Mesothelial cell of epicardium (in vitro differentiated cells): ENCODE measurements at regions not wholly inside any gene's neighbourhood (a gene's known extent, or its start where the extent isn't known, plus 50 kb on each side); places are given as distances from the start of the nearest gene placed in this dataset.
"Not testable (repeated sequence)": the region's sequence is repeated elsewhere in the genome, so short reads cannot be mapped to it uniquely, and the experiment has no call there.

Experiments
- DNase-seq, 2 experiments: peaks; one replicate each; pipeline ENCODE4 v3.0.0; 2021; ENCODE audit warnings: low spot score in 2 of 2; ENCODE audit not compliant: unreplicated experiment in 2 of 2
- H3K27ac Mint-ChIP-seq: 2 replicates; pipeline ENCODE4 v1.8.0; 2021; ENCODE audit warnings: mixed read lengths
- H3K27me3 Mint-ChIP-seq: 2 replicates; pipeline ENCODE4 v1.8.0; 2021; ENCODE audit warnings: low read depth, mixed read lengths
- H3K36me3 Mint-ChIP-seq: 2 replicates; pipeline ENCODE4 v1.8.0; 2021; ENCODE audit warnings: mixed read lengths
- H3K4me1 Mint-ChIP-seq: 2 replicates; pipeline ENCODE4 v1.8.0; 2021; ENCODE audit warnings: mixed read lengths
- H3K4me3 Mint-ChIP-seq: 2 replicates; pipeline ENCODE4 v1.8.0; 2021; ENCODE audit warnings: mild to moderate bottlenecking, moderate library complexity, mixed read lengths
- H3K9me3 Mint-ChIP-seq: 2 replicates; pipeline ENCODE4 v1.8.0; 2021; ENCODE audit warnings: mixed read lengths
- CTCF ChIP-seq: fragments of 200-600 bp; sonication (generic); IDR thresholded peaks from one replicate; pipeline ENCODE4 v1.5.0; 2021; ENCODE audit warnings: antibody characterized with exemption; ENCODE audit not compliant: unreplicated experiment

DNA sequence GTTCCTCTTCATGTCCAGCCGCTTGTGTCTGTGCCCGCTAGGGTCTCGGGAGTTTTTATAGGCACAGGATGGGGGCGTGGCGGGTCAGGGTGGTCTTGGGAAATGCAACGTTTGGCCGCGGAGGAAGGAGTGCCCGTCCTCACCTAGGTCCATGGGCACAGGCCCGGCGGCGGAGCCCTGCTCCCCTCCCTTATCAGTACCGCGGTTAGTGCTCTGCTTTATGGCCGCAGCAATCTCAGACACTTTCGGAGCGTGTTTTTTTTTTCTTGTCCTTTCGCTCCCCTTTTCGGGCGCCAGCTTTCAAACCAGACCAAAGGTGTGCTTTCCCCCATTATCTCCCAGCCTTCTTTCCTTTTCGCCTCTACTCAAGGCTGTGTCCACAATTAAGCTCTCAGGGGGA is 503.9 kb downstream of the PRIM2 start:
- not testable (repeated sequence) for H3K9me3 Mint-ChIP-seq, H3K4me3 Mint-ChIP-seq
- peaks cover 74% of the 10 kb centered on the region for H3K27me3 Mint-ChIP-seq

GRCh38 chr6:57822448-57822847 is 505.0 kb downstream of the PRIM2 start:
- not testable (repeated sequence) for H3K9me3 Mint-ChIP-seq, DNase-seq, H3K36me3 Mint-ChIP-seq, H3K4me1 Mint-ChIP-seq, H3K4me3 Mint-ChIP-seq, H3K27ac Mint-ChIP-seq
- peaks cover 71% of the 10 kb centered on the region for H3K27me3 Mint-ChIP-seq

More for the DNA sequence above, 503.9 kb downstream of the PRIM2 start:
- not testable (repeated sequence) for H3K4me1 Mint-ChIP-seq, H3K27ac Mint-ChIP-seq, H3K36me3 Mint-ChIP-seq, DNase-seq

GRCh38 chr6:57822896-57823358 is 505.5 kb downstream of the PRIM2 start:
- Mint-ChIP-seq H3K27ac (no peak overlapping the region), H3K27me3 (peaks cover 67% of the 10 kb centered on the region), H3K36me3 (no peaks in the 10 kb centered on the region), H3K4me3 (no peak overlapping the region), H3K9me3 (peaks cover 8% of the 10 kb centered on the region), H3K4me1 (no peaks in the 10 kb centered on the region)
- TF ChIP-seq CTCF, result no peak
- no peak for DNase-seq

DNA sequence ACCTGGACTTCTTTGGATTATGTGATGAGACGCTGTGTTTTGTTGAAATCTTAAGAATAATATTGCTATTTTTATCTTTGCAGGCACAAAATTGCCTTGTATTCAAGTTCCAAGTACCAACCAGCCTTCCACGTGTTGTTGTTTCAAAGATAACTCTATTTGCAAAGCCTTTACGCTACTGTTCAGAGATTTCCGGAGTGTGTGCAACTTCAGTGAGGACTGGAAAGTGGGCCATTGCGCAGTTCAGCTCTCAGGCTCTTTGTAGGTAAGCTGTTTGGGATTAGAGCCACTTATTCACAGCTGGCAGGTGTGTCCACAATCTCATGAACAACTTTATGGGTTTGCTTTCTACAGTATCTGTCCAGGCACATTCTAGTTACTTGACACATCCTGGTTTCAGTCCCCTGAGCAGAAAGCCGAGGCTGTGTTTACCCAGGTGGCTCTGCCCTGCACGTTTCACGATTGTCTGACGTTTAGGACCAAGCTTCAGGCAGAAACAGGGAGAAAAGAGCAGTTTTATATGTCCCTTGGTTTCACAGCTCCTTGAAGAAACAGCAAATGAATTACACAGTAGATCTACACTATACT is 520.3 kb downstream of the PRIM2 start:
- not testable (repeated sequence) for H3K27ac Mint-ChIP-seq, H3K36me3 Mint-ChIP-seq

GRCh38 chr6:57841551-57841950 is 524.1 kb downstream of the PRIM2 start:
- H3K27ac Mint-ChIP-seq, DNase-seq, H3K4me1 Mint-ChIP-seq, H3K36me3 Mint-ChIP-seq, H3K4me3 Mint-ChIP-seq: not testable (repeated sequence)
- Mint-ChIP-seq H3K9me3 (peaks cover 37% of the 10 kb centered on the region), H3K27me3 (peaks cover 11% of the 10 kb centered on the region)

More for the DNA sequence above, 520.3 kb downstream of the PRIM2 start:
- Mint-ChIP-seq H3K27me3 (peaks cover 11% of the 10 kb centered on the region), H3K9me3 (peaks cover 30% of the 10 kb centered on the region)
- not testable (repeated sequence) for DNase-seq, H3K4me3 Mint-ChIP-seq, H3K4me1 Mint-ChIP-seq

DNA sequence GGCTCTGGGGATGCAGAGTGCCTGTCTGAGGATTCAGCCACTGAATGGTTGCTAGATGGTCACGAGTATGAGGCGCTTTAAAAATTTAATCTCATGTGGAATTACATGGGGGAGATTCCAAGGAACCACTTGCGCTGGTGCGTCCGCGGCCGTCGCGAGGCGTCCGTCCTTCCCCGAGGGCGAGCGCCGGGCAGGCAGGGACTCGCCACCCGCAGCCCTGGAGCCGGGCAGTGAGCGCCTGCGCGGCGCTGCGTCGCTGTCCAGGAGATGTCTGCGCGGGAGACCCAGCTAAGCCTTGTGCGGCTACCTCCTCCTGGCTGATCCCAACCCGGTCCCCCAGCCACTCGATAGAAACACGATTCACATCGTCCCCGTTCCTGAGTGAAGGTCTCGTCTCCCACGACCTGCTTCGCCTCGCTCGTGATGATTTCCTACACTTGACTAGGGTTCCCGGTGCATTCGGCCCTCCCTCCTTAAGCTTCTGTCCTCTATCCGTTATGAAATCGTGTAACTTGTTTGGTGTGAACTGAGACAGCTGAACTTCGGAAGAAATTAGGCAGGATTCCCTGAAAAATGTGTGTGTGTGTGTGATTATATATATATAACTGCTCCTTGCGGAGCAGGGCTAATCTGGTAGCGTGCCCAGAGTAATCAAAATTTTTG is 536.4 kb downstream of the PRIM2 start:
- DNase-seq, H3K36me3 Mint-ChIP-seq, H3K27ac Mint-ChIP-seq, H3K4me3 Mint-ChIP-seq, H3K4me1 Mint-ChIP-seq: not testable (repeated sequence)
- peaks cover 10% of the 10 kb centered on the region for H3K9me3 Mint-ChIP-seq
- H3K27me3 Mint-ChIP-seq, result peaks cover 30% of the 10 kb centered on the region

DNA sequence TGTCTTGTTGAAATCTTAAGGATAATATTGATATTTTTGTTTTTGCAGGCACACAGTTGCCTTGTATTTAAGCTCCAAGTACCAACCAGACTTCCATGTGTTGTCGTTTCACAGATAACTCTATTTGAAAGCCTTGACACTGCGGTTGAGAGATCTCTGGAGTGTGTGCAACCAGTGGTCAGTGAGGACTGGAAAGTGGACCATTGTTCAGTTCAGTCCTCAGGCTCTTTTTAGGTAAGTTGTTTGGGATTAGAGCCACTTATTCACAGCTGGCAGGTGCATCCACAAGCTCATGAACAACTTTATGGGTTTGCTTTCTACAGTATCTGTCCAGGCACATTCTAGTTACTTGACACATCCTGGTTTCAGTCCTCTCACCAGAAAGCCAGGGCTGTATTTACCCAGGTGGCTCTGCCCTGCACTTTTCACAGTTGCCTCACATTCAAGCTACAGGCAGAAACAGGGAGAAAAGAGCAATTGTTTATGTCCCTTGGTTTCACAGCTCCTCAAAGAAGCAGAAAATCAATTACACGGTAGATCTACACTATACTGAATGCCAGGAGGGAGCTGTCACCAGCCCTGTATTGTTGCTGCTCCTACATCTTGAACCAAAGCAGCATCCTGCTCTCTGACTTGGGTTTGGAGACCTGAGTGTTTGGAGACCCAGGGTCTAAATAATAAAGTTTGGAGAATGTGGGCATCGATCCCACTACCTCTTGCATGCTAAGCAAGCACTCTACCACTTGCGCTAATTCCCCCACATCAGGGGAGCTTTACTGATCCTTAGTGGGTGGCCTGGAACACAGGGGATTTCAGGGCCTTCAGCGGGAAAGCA is 543.3 kb downstream of the PRIM2 start:
- H3K9me3 Mint-ChIP-seq, result peaks cover 23% of the 10 kb centered on the region
- not testable (repeated sequence) for H3K27ac Mint-ChIP-seq, H3K4me1 Mint-ChIP-seq, H3K27me3 Mint-ChIP-seq, H3K36me3 Mint-ChIP-seq, H3K4me3 Mint-ChIP-seq, DNase-seq

DNA sequence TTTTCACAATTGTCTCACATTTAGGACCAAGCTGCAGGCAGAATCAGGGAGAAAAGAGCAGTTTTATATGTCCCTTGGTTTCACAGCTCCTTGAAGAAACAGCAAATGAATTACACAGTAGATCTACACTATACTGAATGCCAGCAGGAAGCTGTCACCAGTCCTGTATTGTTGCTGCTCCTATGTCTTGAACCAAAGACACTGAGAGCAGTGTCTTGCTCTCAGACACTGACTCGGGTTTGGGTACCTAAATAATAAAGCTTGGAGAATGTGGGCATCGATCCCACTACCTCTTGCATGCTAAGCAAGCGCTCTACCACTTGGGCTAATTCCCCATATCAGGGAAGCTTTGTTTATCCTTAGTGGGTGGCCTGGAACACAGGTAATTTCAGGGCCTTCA is 552.7 kb downstream of the PRIM2 start:
- H3K4me1 Mint-ChIP-seq, H3K27me3 Mint-ChIP-seq, H3K36me3 Mint-ChIP-seq, DNase-seq, H3K27ac Mint-ChIP-seq, H3K4me3 Mint-ChIP-seq: not testable (repeated sequence)
- peaks cover 32% of the 10 kb centered on the region for H3K9me3 Mint-ChIP-seq

GRCh38 chr6:57873424-57873823 is 556.0 kb downstream of the PRIM2 start:
- not testable (repeated sequence) for H3K36me3 Mint-ChIP-seq, H3K4me3 Mint-ChIP-seq

GRCh38 chr6:57876659-57877058 is 559.2 kb downstream of the PRIM2 start:
- H3K36me3 Mint-ChIP-seq, DNase-seq, H3K27me3 Mint-ChIP-seq, H3K4me1 Mint-ChIP-seq, H3K4me3 Mint-ChIP-seq, H3K27ac Mint-ChIP-seq: not testable (repeated sequence)
- peaks cover 11% of the 10 kb centered on the region for H3K9me3 Mint-ChIP-seq

More at GRCh38 chr6:57873424-57873823, 556.0 kb downstream of the PRIM2 start:
- peaks cover 17% of the 10 kb centered on the region for H3K9me3 Mint-ChIP-seq
- DNase-seq, H3K27ac Mint-ChIP-seq, H3K27me3 Mint-ChIP-seq, H3K4me1 Mint-ChIP-seq: not testable (repeated sequence)

DNA sequence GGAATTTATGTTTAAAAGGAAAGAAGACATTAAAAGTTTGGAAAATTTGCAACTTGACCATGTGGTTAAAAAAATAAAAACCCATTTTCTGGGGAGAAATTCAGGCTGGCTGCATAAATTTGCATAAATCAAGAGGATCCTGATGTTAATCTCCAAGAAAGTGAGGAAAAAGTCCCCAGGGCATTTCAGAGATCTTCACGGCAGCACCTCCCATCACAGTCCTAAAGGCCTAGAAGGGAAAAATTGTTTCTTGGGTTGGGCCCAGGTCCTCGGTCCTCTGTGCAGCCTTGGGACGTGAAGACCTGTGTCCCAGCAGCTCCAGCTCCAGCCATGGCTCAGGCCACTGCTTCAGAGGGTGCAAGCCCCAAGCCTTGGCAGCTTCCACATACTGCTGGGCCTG is 560.3 kb downstream of the PRIM2 start:
- H3K36me3 Mint-ChIP-seq, DNase-seq, H3K27me3 Mint-ChIP-seq, H3K4me3 Mint-ChIP-seq, H3K27ac Mint-ChIP-seq, H3K9me3 Mint-ChIP-seq, H3K4me1 Mint-ChIP-seq: not testable (repeated sequence)

DNA sequence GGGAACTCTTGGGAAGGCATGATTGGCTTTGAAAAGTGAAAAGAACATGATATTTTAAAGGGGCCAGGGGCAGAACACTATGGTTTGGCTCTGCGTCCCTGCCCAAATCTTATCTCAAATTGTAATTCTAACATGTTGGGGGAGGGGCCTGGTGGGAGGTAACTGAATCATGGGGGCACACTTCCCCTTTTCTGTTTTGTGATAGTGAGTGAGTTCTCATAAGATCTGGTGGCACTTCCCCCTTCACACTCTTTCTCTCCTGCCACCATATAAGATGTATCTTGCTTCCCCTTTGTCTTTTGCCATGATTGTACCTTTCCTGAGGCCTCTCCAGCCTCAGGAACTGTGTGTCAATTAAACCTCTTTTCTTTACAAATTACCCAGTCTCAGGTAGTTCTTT is 561.4 kb downstream of the PRIM2 start:
- H3K9me3 Mint-ChIP-seq, H3K4me1 Mint-ChIP-seq, DNase-seq, H3K27me3 Mint-ChIP-seq, H3K4me3 Mint-ChIP-seq, H3K36me3 Mint-ChIP-seq, H3K27ac Mint-ChIP-seq: not testable (repeated sequence)

DNA sequence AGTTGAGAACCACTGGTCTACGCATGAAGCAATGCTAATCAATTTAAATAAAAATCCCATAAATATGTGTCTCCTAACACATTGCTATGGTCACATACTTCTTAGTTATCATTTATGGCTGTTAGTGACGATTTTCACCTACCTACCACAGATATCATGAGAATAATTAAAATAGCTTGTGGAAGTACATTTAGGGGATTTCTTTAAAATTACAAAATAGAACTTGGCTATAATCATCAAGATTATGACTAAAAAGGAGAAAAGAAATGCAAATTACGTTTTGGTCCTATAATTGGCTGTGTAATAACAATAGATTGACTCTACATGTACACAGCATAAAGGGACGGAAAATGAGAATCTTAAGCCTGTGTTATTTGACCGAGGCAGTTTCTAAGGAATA is 581.4 kb downstream of the PRIM2 start:
- not testable (repeated sequence) for H3K27ac Mint-ChIP-seq, DNase-seq, H3K4me3 Mint-ChIP-seq, H3K4me1 Mint-ChIP-seq, H3K27me3 Mint-ChIP-seq, H3K36me3 Mint-ChIP-seq
- peaks cover 13% of the 10 kb centered on the region for H3K9me3 Mint-ChIP-seq
